ENCODE measurements at regions not wholly inside any gene's neighbourhood (a gene's known extent, or its start where the extent isn't known, plus 50 kb on each side); places are given as distances from the start of the nearest gene placed in this dataset.
"Not testable (repeated sequence)": the region's sequence is repeated elsewhere in the genome, so short reads cannot be mapped to it uniquely, and the experiment has no call there.

- Histone ChIP-seq H3K9me3 (ENCODE audit: insufficient read depth, low read length) (no peaks in the 10 kb centered on the region; the same call in 1 of the 2 replicates), H3K36me3 (ENCODE audit: insufficient read depth, insufficient read length, low read length) (no peaks in the 10 kb centered on the region), H3K9ac (ENCODE audit: insufficient read length, low read depth) (no peak overlapping the region), H3K4me3 (ENCODE audit: insufficient read length, low read depth) (no peak overlapping the region), H3K4me1 (ENCODE audit: insufficient read depth, insufficient read length) (no peaks in the 10 kb centered on the region), H3K27me3 (ENCODE audit: insufficient read depth, insufficient read length) (no peaks in the 10 kb centered on the region)
- no peak for DNase-seq (ENCODE audit: low read depth, low spot score)
- no peak for TF ChIP-seq YY1 (IDR thresholded peaks at IDR 0.05; ENCODE audit: insufficient read depth, insufficient read length)
- TF ChIP-seq ZNF274 (IDR thresholded peaks at IDR 0.05; ENCODE audit: low read depth, low read length) = no peak
- no peak for TF ChIP-seq SUZ12 (IDR thresholded peaks at IDR 0.05; ENCODE audit: extremely low read depth, insufficient read depth, insufficient read length)
Observed at GRCh38 chr11:50186146-50186545, 153.5 kb downstream of the OR4C45 start.

DNA sequence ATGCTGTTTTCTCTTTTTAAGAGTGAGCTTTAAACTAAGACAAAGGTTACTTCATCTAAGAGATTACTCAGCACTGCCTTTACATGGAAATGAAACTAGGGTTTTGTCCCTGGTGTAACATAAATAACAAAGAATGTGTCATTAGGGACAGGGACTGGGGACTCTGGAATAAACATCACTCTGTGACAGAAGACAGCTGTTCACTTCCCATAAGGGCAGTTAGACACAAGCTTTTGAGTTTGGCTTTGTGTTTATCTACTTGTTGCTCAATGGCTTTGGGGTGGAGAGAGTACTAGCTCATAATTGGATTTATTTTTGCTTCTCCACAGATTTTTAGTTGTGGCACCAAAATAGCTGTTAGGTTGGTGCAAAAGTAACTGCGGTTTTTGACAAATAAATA lies 154.5 kb downstream of the OR4C45 start:
- Histone ChIP-seq H3K9me3 (ENCODE audit: insufficient read depth, low read length) (no peaks in the 10 kb centered on the region; the same call in 1 of the 2 replicates), H3K27me3 (ENCODE audit: insufficient read depth, insufficient read length) (no peaks in the 10 kb centered on the region), H3K36me3 (ENCODE audit: insufficient read depth, insufficient read length, low read length) (no peaks in the 10 kb centered on the region), H3K4me1 (ENCODE audit: insufficient read depth, insufficient read length) (no peaks in the 10 kb centered on the region), H3K4me3 (ENCODE audit: insufficient read length, low read depth) (no peak overlapping the region), H3K9ac (ENCODE audit: insufficient read length, low read depth) (no peak overlapping the region)
- no peak for DNase-seq (ENCODE audit: low read depth, low spot score)
- TF ChIP-seq ZNF274 (IDR thresholded peaks at IDR 0.05; ENCODE audit: low read depth, low read length) (no peak), YY1 (IDR thresholded peaks at IDR 0.05; ENCODE audit: insufficient read depth, insufficient read length) (no peak), SUZ12 (IDR thresholded peaks at IDR 0.05; ENCODE audit: extremely low read depth, insufficient read depth, insufficient read length) (no peak)

DNA sequence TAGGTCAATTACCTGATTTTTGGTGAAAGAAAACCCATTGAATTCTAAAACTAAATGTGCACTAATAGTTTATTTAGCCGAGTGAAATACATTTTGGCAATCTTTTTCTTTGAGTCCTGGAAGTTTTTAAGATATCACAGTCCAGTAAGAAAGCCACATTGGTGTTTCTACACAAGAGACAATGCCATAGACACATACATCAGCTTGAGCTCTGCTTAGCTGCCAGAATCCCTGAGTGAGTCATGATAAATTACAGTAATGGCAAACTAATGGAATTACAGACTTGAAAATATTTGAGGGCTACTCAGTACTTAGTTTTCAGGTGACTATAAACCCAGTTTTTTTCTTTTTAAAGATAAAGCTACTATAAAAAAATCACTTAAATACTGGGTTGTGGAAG lies 155.4 kb downstream of the OR4C45 start:
- Histone ChIP-seq H3K9ac (ENCODE audit: insufficient read length, low read depth) (no peak overlapping the region), H3K4me1 (ENCODE audit: insufficient read depth, insufficient read length) (no peaks in the 10 kb centered on the region), H3K9me3 (ENCODE audit: insufficient read depth, low read length) (no peaks in the 10 kb centered on the region; the same call in 1 of the 2 replicates), H3K4me3 (ENCODE audit: insufficient read length, low read depth) (no peak overlapping the region), H3K36me3 (ENCODE audit: insufficient read depth, insufficient read length, low read length) (no peaks in the 10 kb centered on the region), H3K27me3 (ENCODE audit: insufficient read depth, insufficient read length) (no peaks in the 10 kb centered on the region)
- TF ChIP-seq YY1 (IDR thresholded peaks at IDR 0.05; ENCODE audit: insufficient read depth, insufficient read length) (no peak), ZNF274 (IDR thresholded peaks at IDR 0.05; ENCODE audit: low read depth, low read length) (no peak), SUZ12 (IDR thresholded peaks at IDR 0.05; ENCODE audit: extremely low read depth, insufficient read depth, insufficient read length) (no peak)
- DNase-seq (ENCODE audit: low read depth, low spot score) = no peak

- DNase-seq (ENCODE audit: low read depth, low spot score) = no peak
- H3K9ac ChIP-seq (ENCODE audit: insufficient read length, low read depth) = no peak overlapping the region
- no peak for TF ChIP-seq ZNF274 (IDR thresholded peaks at IDR 0.05; ENCODE audit: low read depth, low read length)
- TF ChIP-seq YY1 (IDR thresholded peaks at IDR 0.05; ENCODE audit: insufficient read depth, insufficient read length) = no peak
- TF ChIP-seq SUZ12 (IDR thresholded peaks at IDR 0.05; ENCODE audit: extremely low read depth, insufficient read depth, insufficient read length) = no peak
- no peak overlapping the region for H3K4me3 ChIP-seq (ENCODE audit: insufficient read length, low read depth)
- H3K9me3 ChIP-seq (ENCODE audit: insufficient read depth, low read length) = no peaks in the 10 kb centered on the region
- H3K36me3 ChIP-seq (ENCODE audit: insufficient read depth, insufficient read length, low read length) = no peaks in the 10 kb centered on the region
- H3K27me3 ChIP-seq (ENCODE audit: insufficient read depth, insufficient read length) = no peaks in the 10 kb centered on the region
- H3K4me1 ChIP-seq (ENCODE audit: insufficient read depth, insufficient read length) = no peaks in the 10 kb centered on the region
Observed at GRCh38 chr11:50192743-50193142, 160.1 kb downstream of the OR4C45 start.

GRCh38 chr11:50214376-50214775 lies 181.7 kb downstream of the OR4C45 start:
- Histone ChIP-seq H3K9me3 (ENCODE audit: insufficient read depth, low read length) (peaks cover 12% of the 10 kb centered on the region; the same call in 1 of the 2 replicates), H3K9ac (ENCODE audit: insufficient read length, low read depth) (no peak overlapping the region), H3K4me1 (ENCODE audit: insufficient read depth, insufficient read length) (no peaks in the 10 kb centered on the region), H3K4me3 (ENCODE audit: insufficient read length, low read depth) (no peak overlapping the region), H3K36me3 (ENCODE audit: insufficient read depth, insufficient read length, low read length) (no peaks in the 10 kb centered on the region), H3K27me3 (ENCODE audit: insufficient read depth, insufficient read length) (no peaks in the 10 kb centered on the region)
- TF ChIP-seq SUZ12 (IDR thresholded peaks at IDR 0.05; ENCODE audit: extremely low read depth, insufficient read depth, insufficient read length) (no peak), YY1 (IDR thresholded peaks at IDR 0.05; ENCODE audit: insufficient read depth, insufficient read length) (no peak), ZNF274 (IDR thresholded peaks at IDR 0.05; ENCODE audit: low read depth, low read length) (no peak)
- DNase-seq (ENCODE audit: low read depth, low spot score) = peak; percentile 5

DNA sequence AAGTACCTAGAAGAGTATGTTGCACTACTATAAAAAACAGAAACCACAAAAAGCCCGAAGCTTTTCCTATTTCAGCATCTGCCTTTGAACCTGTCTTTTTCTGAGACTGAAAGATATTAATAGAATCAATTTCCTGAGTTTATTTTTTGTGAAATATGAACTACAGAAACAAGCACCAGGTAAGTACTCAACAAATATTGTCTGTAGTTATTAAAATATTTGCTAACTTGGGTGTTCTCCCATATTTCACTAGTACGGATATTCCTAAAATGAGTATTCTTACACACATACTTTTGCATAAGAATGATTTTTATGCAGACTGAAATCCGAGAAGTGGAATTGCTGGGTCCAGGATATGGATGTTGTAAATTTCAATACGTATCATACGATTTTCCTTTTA lies 188.0 kb downstream of the OR4C45 start:
- H3K9ac ChIP-seq (ENCODE audit: insufficient read length, low read depth) = no peak overlapping the region
- no peaks in the 10 kb centered on the region for H3K36me3 ChIP-seq (ENCODE audit: insufficient read depth, insufficient read length, low read length)
- DNase-seq (ENCODE audit: low read depth, low spot score) = no peak
- no peaks in the 10 kb centered on the region for H3K4me1 ChIP-seq (ENCODE audit: insufficient read depth, insufficient read length)
- no peak overlapping the region for H3K4me3 ChIP-seq (ENCODE audit: insufficient read length, low read depth)
- no peak for TF ChIP-seq YY1 (IDR thresholded peaks at IDR 0.05; ENCODE audit: insufficient read depth, insufficient read length)
- TF ChIP-seq SUZ12 (IDR thresholded peaks at IDR 0.05; ENCODE audit: extremely low read depth, insufficient read depth, insufficient read length) = no peak
- TF ChIP-seq ZNF274 (IDR thresholded peaks at IDR 0.05; ENCODE audit: low read depth, low read length) = no peak
- no peaks in the 10 kb centered on the region for H3K9me3 ChIP-seq (ENCODE audit: insufficient read depth, low read length)
- H3K27me3 ChIP-seq (ENCODE audit: insufficient read depth, insufficient read length) = no peaks in the 10 kb centered on the region

GRCh38 chr11:50238368-50238767 lies 205.7 kb downstream of the OR4C45 start:
- DNase-seq (ENCODE audit: low read depth, low spot score); H3K36me3 ChIP-seq (ENCODE audit: insufficient read depth, insufficient read length, low read length); H3K27me3 ChIP-seq (ENCODE audit: insufficient read depth, insufficient read length); H3K9me3 ChIP-seq (ENCODE audit: insufficient read depth, low read length); H3K4me3 ChIP-seq (ENCODE audit: insufficient read length, low read depth); H3K4me1 ChIP-seq (ENCODE audit: insufficient read depth, insufficient read length); H3K9ac ChIP-seq (ENCODE audit: insufficient read length, low read depth): not testable (repeated sequence)

GRCh38 chr11:50246183-50246582 lies 213.5 kb downstream of the OR4C45 start:
- no peak for TF ChIP-seq YY1 (IDR thresholded peaks at IDR 0.05; ENCODE audit: insufficient read depth, insufficient read length)
- TF ChIP-seq ZNF274 (IDR thresholded peaks at IDR 0.05; ENCODE audit: low read depth, low read length) = no peak
- no peak for TF ChIP-seq SUZ12 (IDR thresholded peaks at IDR 0.05; ENCODE audit: extremely low read depth, insufficient read depth, insufficient read length)
- Histone ChIP-seq H3K4me1 (ENCODE audit: insufficient read depth, insufficient read length) (no peaks in the 10 kb centered on the region), H3K27me3 (ENCODE audit: insufficient read depth, insufficient read length) (no peaks in the 10 kb centered on the region), H3K36me3 (ENCODE audit: insufficient read depth, insufficient read length, low read length) (no peaks in the 10 kb centered on the region), H3K9me3 (ENCODE audit: insufficient read depth, low read length) (no peaks in the 10 kb centered on the region), H3K4me3 (ENCODE audit: insufficient read length, low read depth) (no peak overlapping the region), H3K9ac (ENCODE audit: insufficient read length, low read depth) (no peak overlapping the region)
- DNase-seq (ENCODE audit: low read depth, low spot score) = no peak

All from NT2/D1 (cell line).